ENCODE measurements at regions not wholly inside any gene's neighbourhood (a gene's known extent, or its start where the extent isn't known, plus 50 kb on each side); places are given as distances from the start of the nearest gene placed in this dataset.
"Not testable (repeated sequence)": the region's sequence is repeated elsewhere in the genome, so short reads cannot be mapped to it uniquely, and the experiment has no call there.

DNA sequence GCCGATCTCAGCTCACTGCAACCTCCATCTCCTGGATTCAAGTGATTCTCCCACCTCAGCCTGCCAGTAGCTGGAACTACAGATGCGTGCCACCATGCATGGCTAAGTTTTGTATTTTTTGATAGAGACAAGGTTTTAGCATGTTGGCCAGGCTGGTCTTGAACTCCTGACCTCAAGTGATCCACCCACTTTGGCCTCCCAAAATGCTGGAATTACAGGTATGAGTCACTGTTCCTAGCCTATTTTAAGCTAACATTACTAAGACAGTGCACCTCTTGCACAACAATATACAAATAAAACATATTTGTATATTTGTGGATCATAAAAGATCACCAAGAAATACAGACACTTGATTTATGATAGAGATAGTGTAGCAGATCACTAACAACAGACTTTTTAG, 139.1 kb downstream of the DUSP10 start:
- no peaks in the 10 kb centered on the region for H3K27me3 ChIP-seq
- no peaks in the 10 kb centered on the region for H3K9me3 ChIP-seq
- TF ChIP-seq POLR2A (IDR thresholded peaks at IDR 0.05) (no peak), CTCF (IDR thresholded peaks at IDR 0.05) (no peak)
- H3K36me3 ChIP-seq: no peaks in the 10 kb centered on the region
- DNase-seq: no peak
- H3K27ac ChIP-seq: no peak overlapping the region
- no peaks in the 10 kb centered on the region for H3K4me1 ChIP-seq
- H3K4me3 ChIP-seq: no peak overlapping the region

- H3K27me3 ChIP-seq, DNase-seq, H3K4me3 ChIP-seq, H3K9me3 ChIP-seq, H3K27ac ChIP-seq, H3K4me1 ChIP-seq, H3K36me3 ChIP-seq: not testable (repeated sequence)
These were observed 137.5 kb downstream of the DUSP10 start for GRCh38 chr1:221604390-221604789.

DNA sequence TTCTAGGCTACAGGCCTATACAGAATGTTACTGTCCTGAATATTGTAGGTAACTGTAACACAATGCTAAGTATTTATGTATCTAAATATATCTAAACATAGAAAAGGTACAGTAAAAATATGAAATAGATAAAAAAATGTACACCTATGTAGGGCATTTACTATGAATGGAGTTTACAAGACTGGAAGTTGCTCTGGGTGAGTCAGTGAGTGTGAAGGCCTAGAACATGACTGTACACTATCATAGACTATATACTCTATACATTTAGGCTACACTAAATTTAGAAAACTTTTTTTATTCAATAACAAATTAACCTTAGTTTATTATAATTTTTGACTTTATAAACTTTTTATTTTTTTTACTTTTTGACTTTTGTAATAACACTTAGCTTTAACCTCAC, 136.9 kb downstream of the DUSP10 start:
- DNase-seq: no peak
- TF ChIP-seq POLR2A (IDR thresholded peaks at IDR 0.05): no peak
- TF ChIP-seq CTCF (IDR thresholded peaks at IDR 0.05): no peak
- H3K9me3 ChIP-seq: no peaks in the 10 kb centered on the region
- no peaks in the 10 kb centered on the region for H3K27me3 ChIP-seq
- no peak overlapping the region for H3K4me3 ChIP-seq
- no peaks in the 10 kb centered on the region for H3K4me1 ChIP-seq
- H3K36me3 ChIP-seq: no peaks in the 10 kb centered on the region
- H3K27ac ChIP-seq: no peak overlapping the region

DNA sequence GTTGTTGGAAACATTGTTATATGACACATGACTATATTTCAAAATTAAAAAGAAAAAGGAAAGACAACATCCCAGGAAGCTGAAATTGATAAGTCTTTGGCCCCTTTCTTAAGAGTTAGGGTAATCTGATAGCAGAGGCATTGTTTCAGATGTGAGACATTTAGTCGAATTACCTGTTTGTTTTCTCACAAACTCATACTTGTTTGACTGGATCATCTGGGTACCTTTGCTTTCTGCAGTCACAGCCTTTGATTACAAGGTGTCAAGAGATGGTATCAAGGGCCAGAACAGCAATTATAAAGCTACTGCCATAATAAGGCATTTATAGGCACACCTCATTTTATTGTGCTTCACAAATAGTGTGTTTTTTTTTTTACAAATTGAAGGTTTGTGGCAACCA, 136.3 kb downstream of the DUSP10 start:
- H3K27me3 ChIP-seq: no peaks in the 10 kb centered on the region
- H3K4me3 ChIP-seq: no peak overlapping the region
- no peaks in the 10 kb centered on the region for H3K36me3 ChIP-seq
- TF ChIP-seq CTCF (IDR thresholded peaks at IDR 0.05) (no peak), POLR2A (IDR thresholded peaks at IDR 0.05) (no peak)
- H3K9me3 ChIP-seq: no peaks in the 10 kb centered on the region
- no peaks in the 10 kb centered on the region for H3K4me1 ChIP-seq
- DNase-seq: no peak
- no peak overlapping the region for H3K27ac ChIP-seq

DNA sequence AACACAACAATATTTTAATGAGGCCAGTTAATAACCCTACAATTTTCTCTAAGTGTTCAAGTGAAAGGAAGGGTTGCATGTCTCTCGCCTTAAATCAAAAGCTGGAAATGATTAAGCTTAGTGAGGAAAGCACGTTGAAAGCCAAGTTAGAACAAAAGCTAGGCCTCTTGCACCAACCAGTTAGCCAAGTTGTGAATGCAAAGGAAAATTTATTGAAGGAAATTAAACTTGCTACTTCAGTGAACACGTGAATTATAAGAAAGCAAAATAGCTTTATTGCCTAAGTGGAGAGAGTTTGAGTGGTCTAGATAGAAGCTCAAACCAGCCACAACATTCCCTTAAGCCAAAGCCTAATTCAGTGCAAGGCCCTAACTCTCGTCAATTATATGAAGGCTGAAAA, 135.6 kb downstream of the DUSP10 start:
- Histone ChIP-seq H3K27ac (no peak overlapping the region), H3K9me3 (no peaks in the 10 kb centered on the region), H3K4me1 (no peaks in the 10 kb centered on the region), H3K4me3 (no peak overlapping the region), H3K27me3 (no peaks in the 10 kb centered on the region), H3K36me3 (no peaks in the 10 kb centered on the region)
- TF ChIP-seq CTCF (IDR thresholded peaks at IDR 0.05) (no peak), POLR2A (IDR thresholded peaks at IDR 0.05) (no peak)
- DNase-seq: no peak

DNA sequence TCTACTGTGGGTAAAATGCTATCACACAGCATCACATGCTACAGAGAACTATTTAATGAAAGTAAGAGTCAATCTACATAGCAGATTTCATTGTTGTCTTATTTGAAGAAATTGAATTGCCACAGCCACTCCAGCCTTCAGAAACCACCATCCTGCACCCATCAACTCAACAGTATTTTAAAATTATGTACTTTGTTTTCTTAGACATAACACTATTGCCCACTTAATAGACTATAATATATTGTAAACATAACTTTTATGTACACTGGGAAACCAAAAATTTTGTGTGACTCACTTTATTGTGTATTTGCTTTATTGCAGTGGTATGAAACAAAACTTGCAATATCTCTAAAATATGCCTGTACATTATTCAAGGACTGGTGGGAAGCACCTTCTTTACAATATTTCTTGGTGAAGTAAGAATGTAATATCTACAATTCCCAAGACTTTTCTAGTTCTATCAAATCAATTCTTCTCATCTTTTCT, 133.0 kb downstream of the DUSP10 start:
- no peak for DNase-seq
- TF ChIP-seq CTCF (IDR thresholded peaks at IDR 0.05) (no peak), POLR2A (IDR thresholded peaks at IDR 0.05) (no peak)
- Histone ChIP-seq H3K36me3 (no peaks in the 10 kb centered on the region), H3K27ac (no peak overlapping the region), H3K9me3 (no peaks in the 10 kb centered on the region), H3K4me1 (no peaks in the 10 kb centered on the region), H3K4me3 (no peak overlapping the region), H3K27me3 (no peaks in the 10 kb centered on the region)

All from Peyer's patch (tissue), 4 donors.